ENCODE measurements at regions not wholly inside any gene's neighbourhood (a gene's known extent, or its start where the extent isn't known, plus 50 kb on each side); places are given as distances from the start of the nearest gene placed in this dataset.

DNA sequence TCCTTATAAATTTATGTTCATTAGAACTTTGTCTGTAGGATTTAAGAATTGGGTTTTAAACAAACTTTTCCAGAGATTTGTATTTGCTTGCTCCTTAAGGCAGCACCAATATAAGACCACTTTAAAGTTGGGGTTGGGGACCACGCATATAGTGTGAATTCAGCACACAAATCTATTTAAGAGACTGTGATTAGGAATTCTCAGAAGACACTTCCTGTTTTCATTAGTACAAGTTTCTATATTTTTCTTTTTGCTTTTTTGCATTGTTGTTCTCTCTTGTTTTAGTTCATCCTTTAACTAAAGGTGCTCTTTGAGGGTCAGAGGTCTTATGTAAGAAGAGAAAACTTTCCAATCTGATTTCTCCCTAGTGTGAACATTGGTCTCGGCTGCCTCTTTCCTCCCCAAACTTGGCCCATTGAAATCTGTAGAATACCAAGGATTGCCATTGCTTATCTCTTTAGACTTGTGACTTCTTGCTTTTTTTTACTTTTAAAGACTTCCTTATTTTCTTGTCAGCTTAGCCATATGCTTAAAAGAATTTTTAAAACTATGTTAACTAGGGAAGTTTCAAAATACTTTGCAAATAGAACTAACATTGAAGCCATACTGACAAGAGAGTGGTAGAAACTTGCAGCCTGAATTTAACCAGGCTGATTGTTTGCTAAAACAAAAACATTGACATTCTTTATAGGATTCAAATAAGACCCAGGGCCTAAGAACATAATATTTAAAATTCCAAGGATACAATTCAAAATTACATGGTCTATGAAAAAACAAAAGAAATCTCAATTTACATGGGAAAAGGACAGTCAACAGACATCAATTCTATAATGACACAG is 264.1 kb upstream of the FN1 start:
- TF ChIP-seq, protein P1, sequence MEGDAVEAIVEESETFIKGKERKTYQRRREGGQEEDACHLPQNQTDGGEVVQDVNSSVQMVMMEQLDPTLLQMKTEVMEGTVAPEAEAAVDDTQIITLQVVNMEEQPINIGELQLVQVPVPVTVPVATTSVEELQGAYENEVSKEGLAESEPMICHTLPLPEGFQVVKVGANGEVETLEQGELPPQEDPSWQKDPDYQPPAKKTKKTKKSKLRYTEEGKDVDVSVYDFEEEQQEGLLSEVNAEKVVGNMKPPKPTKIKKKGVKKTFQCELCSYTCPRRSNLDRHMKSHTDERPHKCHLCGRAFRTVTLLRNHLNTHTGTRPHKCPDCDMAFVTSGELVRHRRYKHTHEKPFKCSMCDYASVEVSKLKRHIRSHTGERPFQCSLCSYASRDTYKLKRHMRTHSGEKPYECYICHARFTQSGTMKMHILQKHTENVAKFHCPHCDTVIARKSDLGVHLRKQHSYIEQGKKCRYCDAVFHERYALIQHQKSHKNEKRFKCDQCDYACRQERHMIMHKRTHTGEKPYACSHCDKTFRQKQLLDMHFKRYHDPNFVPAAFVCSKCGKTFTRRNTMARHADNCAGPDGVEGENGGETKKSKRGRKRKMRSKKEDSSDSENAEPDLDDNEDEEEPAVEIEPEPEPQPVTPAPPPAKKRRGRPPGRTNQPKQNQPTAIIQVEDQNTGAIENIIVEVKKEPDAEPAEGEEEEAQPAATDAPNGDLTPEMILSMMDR (IDR thresholded peaks at IDR 0.05; ENCODE audit: poor library complexity, severe bottlenecking) = no peak
- TF ChIP-seq, protein P2, sequence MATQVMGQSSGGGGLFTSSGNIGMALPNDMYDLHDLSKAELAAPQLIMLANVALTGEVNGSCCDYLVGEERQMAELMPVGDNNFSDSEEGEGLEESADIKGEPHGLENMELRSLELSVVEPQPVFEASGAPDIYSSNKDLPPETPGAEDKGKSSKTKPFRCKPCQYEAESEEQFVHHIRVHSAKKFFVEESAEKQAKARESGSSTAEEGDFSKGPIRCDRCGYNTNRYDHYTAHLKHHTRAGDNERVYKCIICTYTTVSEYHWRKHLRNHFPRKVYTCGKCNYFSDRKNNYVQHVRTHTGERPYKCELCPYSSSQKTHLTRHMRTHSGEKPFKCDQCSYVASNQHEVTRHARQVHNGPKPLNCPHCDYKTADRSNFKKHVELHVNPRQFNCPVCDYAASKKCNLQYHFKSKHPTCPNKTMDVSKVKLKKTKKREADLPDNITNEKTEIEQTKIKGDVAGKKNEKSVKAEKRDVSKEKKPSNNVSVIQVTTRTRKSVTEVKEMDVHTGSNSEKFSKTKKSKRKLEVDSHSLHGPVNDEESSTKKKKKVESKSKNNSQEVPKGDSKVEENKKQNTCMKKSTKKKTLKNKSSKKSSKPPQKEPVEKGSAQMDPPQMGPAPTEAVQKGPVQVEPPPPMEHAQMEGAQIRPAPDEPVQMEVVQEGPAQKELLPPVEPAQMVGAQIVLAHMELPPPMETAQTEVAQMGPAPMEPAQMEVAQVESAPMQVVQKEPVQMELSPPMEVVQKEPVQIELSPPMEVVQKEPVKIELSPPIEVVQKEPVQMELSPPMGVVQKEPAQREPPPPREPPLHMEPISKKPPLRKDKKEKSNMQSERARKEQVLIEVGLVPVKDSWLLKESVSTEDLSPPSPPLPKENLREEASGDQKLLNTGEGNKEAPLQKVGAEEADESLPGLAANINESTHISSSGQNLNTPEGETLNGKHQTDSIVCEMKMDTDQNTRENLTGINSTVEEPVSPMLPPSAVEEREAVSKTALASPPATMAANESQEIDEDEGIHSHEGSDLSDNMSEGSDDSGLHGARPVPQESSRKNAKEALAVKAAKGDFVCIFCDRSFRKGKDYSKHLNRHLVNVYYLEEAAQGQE (IDR thresholded peaks at IDR 0.05; ENCODE audit: borderline replicate concordance) = no peak
- no peak for TF ChIP-seq EP300 (conservative IDR thresholded peaks at IDR 0.05; ENCODE audit: poor library complexity, severe bottlenecking)

All from neural cell (in vitro differentiated cells).